ENCODE measurements at regions not wholly inside any gene's neighbourhood (a gene's known extent, or its start where the extent isn't known, plus 50 kb on each side); places are given as distances from the start of the nearest gene placed in this dataset.
"Not testable (repeated sequence)": the region's sequence is repeated elsewhere in the genome, so short reads cannot be mapped to it uniquely, and the experiment has no call there.

GRCh38 chrX:80576806-80577533 is 156.7 kb downstream of the TENT5D start:
- Histone ChIP-seq H3K4me1 (no peaks in the 10 kb centered on the region), H3K27me3 (no peaks in the 10 kb centered on the region), H3K36me3 (no peaks in the 10 kb centered on the region), H3K27ac (no peak overlapping the region), H3K9me3 (no peaks in the 10 kb centered on the region), H3K4me3 (replicated peaks in 1 of 3) (no peak overlapping the region)
- no peak for DNase-seq
- 74 to 75% methylated on average over 2 of the region's 2 CpGs for WGBS, 2 donors
- intact Hi-C loops (cut with DNase I) = no loop called here
- no peak for TF ChIP-seq POLR2A (IDR thresholded peaks at IDR 0.05)
- TF ChIP-seq CTCF (IDR thresholded peaks at IDR 0.05) = no peak

DNA sequence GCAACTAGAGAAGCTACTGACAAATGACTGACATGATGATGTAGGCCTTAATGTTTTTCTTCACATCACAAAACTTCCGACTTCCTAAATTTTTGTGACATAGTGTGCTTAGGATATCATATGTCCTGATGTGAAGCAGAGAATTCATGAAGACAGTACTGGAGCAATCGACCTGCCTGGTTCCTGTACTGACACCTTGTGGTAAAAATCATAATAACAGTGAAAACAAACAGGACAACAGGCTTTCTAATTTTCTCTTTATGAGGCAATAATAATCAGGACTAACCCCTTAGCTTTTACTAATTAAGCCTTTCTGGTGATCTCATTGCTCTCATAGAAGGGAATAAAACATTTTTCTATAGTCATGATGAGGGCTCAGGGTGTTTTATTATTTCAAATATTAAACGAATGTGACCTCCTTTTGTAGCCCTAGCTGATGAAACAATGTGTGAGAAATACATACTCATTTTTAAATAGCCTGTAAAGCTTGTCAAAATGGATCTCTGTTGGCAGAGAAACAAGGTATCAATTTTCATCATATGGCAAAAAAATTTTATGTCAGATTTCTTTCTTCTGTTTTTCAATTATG is 158.4 kb downstream of the TENT5D start:
- intact Hi-C loops (cut with DNase I) = no loop called here

DNA sequence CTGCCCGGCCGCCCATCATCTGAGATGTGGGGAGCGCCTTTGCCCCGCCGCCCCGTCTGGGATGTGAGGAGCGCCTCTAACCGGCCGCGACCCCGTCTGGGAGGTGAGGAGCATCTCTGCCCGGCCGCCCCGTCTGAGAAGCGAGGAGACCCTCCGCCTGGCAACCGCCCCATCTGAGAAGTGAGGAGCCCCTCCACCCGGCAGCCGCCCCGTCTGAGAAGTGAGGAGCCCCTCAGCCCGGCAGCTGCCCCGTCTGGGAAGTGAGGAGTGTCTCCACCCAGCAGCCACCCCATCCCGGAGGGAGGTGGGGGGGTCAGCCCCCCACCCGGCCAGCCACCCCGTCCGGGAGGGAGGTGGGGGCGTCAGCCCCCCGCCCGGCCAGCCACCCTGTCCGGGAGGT is 170.7 kb downstream of the TENT5D start:
- H3K4me3 ChIP-seq (replicated peaks in 1 of 3); H3K36me3 ChIP-seq; H3K4me1 ChIP-seq; H3K27ac ChIP-seq; H3K27me3 ChIP-seq; H3K9me3 ChIP-seq; DNase-seq; intact Hi-C loops (cut with DNase I): not testable (repeated sequence)
- WGBS, 2 donors = no CpG with 5 or more reads among the region's 30 CpGs

More for the DNA sequence above, 158.4 kb downstream of the TENT5D start:
- DNase-seq = no peak
- Histone ChIP-seq H3K36me3 (no peaks in the 10 kb centered on the region), H3K4me1 (no peaks in the 10 kb centered on the region), H3K9me3 (no peaks in the 10 kb centered on the region), H3K27ac (no peak overlapping the region), H3K4me3 (replicated peaks in 1 of 3) (no peak overlapping the region), H3K27me3 (no peaks in the 10 kb centered on the region)
- no peak for TF ChIP-seq POLR2A (IDR thresholded peaks at IDR 0.05)
- peak; percentile 28 to 62 (median 50) for TF ChIP-seq CTCF (IDR thresholded peaks at IDR 0.05)
- 29 to 30% methylated on average over 3 of the region's 3 CpGs for WGBS, 2 donors

- WGBS, 2 donors = 61 to 69% methylated on average over 7 of the region's 7 CpGs
- Histone ChIP-seq H3K36me3 (no peaks in the 10 kb centered on the region), H3K9me3 (no peaks in the 10 kb centered on the region), H3K27ac (no peak overlapping the region), H3K4me1 (no peaks in the 10 kb centered on the region), H3K27me3 (no peaks in the 10 kb centered on the region), H3K4me3 (replicated peaks in 1 of 3) (no peak overlapping the region)
- TF ChIP-seq POLR2A (IDR thresholded peaks at IDR 0.05) (no peak), CTCF (IDR thresholded peaks at IDR 0.05) (no peak)
- no peak for DNase-seq
- intact Hi-C loops (cut with DNase I) = no loop called here
Observed at GRCh38 chrX:80602036-80602860, 182.0 kb downstream of the TENT5D start.
